ENCODE measurements at regions not wholly inside any gene's neighbourhood (a gene's known extent, or its start where the extent isn't known, plus 50 kb on each side); places are given as distances from the start of the nearest gene placed in this dataset.
"Not testable (repeated sequence)": the region's sequence is repeated elsewhere in the genome, so short reads cannot be mapped to it uniquely, and the experiment has no call there.

DNA sequence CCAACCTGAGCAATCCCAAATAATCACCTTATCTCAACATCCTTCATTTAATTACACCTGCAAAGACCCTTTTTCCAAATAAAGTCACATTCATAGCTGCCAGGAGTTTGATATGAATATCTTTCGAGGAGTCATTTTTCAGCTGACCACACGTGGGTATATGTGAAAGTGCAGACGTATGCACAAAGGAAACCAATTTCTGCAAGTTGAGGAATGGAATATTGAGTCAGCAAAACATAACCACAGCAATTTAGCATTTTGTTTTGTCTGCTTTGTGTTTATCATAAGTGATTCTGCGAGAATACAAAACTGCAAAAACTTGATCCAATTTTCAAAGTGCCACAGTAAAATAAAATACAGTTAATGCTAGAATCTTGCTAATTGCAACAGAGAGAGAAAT is 295.9 kb downstream of the SUCLA2 start:
- H3K36me3 ChIP-seq (ENCODE audit: control insufficient read depth, insufficient read depth, low read length) = no peaks in the 10 kb centered on the region
- no peak overlapping the region for H3K9ac ChIP-seq (ENCODE audit: low read depth, low read length)
- no peak overlapping the region for H3K4me3 ChIP-seq (ENCODE audit: low read depth, low read length)
- H3K27me3 ChIP-seq (ENCODE audit: control insufficient read depth, insufficient read depth, low read length) = no peaks in the 10 kb centered on the region
- no peaks in the 10 kb centered on the region for H3K9me3 ChIP-seq (ENCODE audit: control insufficient read depth, insufficient read depth, low read length)
- H3K27ac ChIP-seq (ENCODE audit: low read depth, low read length) = no peak overlapping the region
- H3K4me1 ChIP-seq (ENCODE audit: control insufficient read depth, insufficient read depth, low read length) = no peaks in the 10 kb centered on the region

DNA sequence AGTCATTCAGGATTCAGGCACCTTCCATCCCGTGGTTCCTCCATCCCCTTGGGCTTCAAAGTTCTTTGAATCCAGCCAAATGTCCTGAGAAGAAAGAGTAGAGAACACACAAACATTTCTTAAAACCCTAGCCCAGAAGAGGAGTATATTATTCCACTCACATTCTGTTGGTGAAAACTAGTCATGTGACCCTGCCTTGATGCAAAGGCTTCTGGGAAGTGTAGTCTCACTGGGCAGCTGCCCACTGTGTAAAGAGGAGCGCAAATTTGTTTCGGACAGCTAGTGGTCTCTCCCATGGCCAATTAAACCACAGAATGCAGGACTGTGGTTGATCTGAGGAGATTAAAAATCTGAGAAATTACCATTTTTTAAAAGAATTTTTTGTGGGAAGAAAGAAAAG is 304.4 kb downstream of the SUCLA2 start:
- Histone ChIP-seq H3K4me1 (ENCODE audit: control insufficient read depth, insufficient read depth, low read length) (no peaks in the 10 kb centered on the region), H3K4me3 (ENCODE audit: low read depth, low read length) (no peak overlapping the region), H3K9me3 (ENCODE audit: control insufficient read depth, insufficient read depth, low read length) (no peaks in the 10 kb centered on the region), H3K27me3 (ENCODE audit: control insufficient read depth, insufficient read depth, low read length) (no peaks in the 10 kb centered on the region), H3K9ac (ENCODE audit: low read depth, low read length) (no peak overlapping the region), H3K27ac (ENCODE audit: low read depth, low read length) (no peak overlapping the region), H3K36me3 (ENCODE audit: control insufficient read depth, insufficient read depth, low read length) (no peaks in the 10 kb centered on the region)

GRCh38 chr13:47687577-47687976 is 313.5 kb downstream of the SUCLA2 start:
- no peak overlapping the region for H3K4me3 ChIP-seq (ENCODE audit: low read depth, low read length)
- no peaks in the 10 kb centered on the region for H3K36me3 ChIP-seq (ENCODE audit: control insufficient read depth, insufficient read depth, low read length)
- no peaks in the 10 kb centered on the region for H3K9me3 ChIP-seq (ENCODE audit: control insufficient read depth, insufficient read depth, low read length)
- H3K9ac ChIP-seq (ENCODE audit: low read depth, low read length) = no peak overlapping the region
- no peaks in the 10 kb centered on the region for H3K27me3 ChIP-seq (ENCODE audit: control insufficient read depth, insufficient read depth, low read length)
- H3K4me1 ChIP-seq (ENCODE audit: control insufficient read depth, insufficient read depth, low read length) = no peaks in the 10 kb centered on the region
- no peak overlapping the region for H3K27ac ChIP-seq (ENCODE audit: low read depth, low read length)

GRCh38 chr13:47685156-47685555 is 315.9 kb downstream of the SUCLA2 start:
- H3K9ac ChIP-seq (ENCODE audit: low read depth, low read length); H3K9me3 ChIP-seq (ENCODE audit: control insufficient read depth, insufficient read depth, low read length); H3K4me1 ChIP-seq (ENCODE audit: control insufficient read depth, insufficient read depth, low read length); H3K36me3 ChIP-seq (ENCODE audit: control insufficient read depth, insufficient read depth, low read length); H3K27ac ChIP-seq (ENCODE audit: low read depth, low read length); H3K27me3 ChIP-seq (ENCODE audit: control insufficient read depth, insufficient read depth, low read length); H3K4me3 ChIP-seq (ENCODE audit: low read depth, low read length): not testable (repeated sequence)

- no peaks in the 10 kb centered on the region for H3K36me3 ChIP-seq (ENCODE audit: control insufficient read depth, insufficient read depth, low read length)
- no peak overlapping the region for H3K27ac ChIP-seq (ENCODE audit: low read depth, low read length)
- H3K9me3 ChIP-seq (ENCODE audit: control insufficient read depth, insufficient read depth, low read length) = no peaks in the 10 kb centered on the region
- H3K9ac ChIP-seq (ENCODE audit: low read depth, low read length) = no peak overlapping the region
- H3K4me1 ChIP-seq (ENCODE audit: control insufficient read depth, insufficient read depth, low read length) = peaks cover under 1% of the 10 kb centered on the region; the same call in 1 of the 2 replicates
- H3K27me3 ChIP-seq (ENCODE audit: control insufficient read depth, insufficient read depth, low read length) = no peaks in the 10 kb centered on the region
- H3K4me3 ChIP-seq (ENCODE audit: low read depth, low read length) = no peak overlapping the region
Observed at GRCh38 chr13:47680748-47681147, 320.3 kb downstream of the SUCLA2 start.

DNA sequence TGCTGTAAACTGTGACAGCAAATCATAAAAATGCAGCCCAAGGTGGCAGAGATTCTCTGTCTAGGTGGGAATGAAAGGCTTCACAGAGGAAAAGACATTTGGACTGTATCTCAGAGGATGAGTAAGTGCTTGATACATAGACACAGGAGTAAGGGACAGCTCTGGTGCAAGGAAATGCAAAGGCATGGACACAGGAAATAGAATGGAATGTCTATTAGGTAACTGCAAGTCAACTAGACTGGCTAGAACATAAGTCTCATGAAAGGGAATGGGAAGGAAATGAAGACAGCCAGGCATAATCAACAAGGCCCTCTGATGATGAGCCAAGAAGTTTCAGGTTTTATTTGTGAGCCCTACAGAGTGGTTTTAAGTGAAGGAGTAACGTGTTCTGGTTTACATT is 321.7 kb downstream of the SUCLA2 start:
- Histone ChIP-seq H3K36me3 (ENCODE audit: control insufficient read depth, insufficient read depth, low read length) (no peaks in the 10 kb centered on the region), H3K9ac (ENCODE audit: low read depth, low read length) (no peak overlapping the region), H3K4me3 (ENCODE audit: low read depth, low read length) (no peak overlapping the region), H3K27me3 (ENCODE audit: control insufficient read depth, insufficient read depth, low read length) (no peaks in the 10 kb centered on the region), H3K27ac (ENCODE audit: low read depth, low read length) (no peak overlapping the region), H3K4me1 (ENCODE audit: control insufficient read depth, insufficient read depth, low read length) (peaks cover 7% of the 10 kb centered on the region; the same call in 1 of the 2 replicates), H3K9me3 (ENCODE audit: control insufficient read depth, insufficient read depth, low read length) (no peaks in the 10 kb centered on the region)

DNA sequence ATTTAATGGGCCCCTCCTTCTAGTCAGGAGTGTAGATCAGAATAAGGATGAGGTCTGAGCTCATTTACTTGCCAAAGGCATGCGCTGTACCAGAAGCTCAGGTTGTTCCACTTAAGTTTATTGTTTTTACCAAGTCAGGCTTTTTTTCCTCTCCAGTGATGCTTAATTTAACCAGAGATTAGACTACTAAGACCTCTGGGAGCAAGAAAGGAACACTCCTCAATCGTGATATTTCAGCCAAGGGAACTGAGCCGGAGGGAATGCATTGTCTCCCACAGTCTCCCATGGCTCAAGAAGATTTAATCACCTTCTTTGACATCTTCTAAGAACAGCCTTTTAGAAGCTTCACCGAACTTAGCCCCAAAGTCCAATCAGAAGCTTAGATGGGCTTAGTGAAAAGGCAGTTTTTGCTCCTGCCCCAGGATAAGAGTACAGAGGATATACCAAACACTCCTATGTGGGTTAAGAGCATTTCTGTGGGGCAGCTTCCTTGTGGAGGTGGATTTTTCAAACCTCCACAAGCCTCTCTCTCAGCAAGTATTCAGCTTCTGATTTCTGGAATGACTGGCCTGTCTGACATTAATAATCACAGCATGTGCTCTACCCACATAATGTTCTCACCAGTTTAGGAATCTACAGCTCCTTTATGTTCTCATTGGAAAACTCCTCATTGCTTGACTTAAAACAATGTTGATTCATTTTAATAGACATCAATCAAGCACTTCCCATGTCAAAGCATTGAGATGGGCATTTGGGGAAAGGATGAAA is 322.7 kb downstream of the SUCLA2 start:
- H3K9me3 ChIP-seq (ENCODE audit: control insufficient read depth, insufficient read depth, low read length) = no peaks in the 10 kb centered on the region
- no peak overlapping the region for H3K27ac ChIP-seq (ENCODE audit: low read depth, low read length)
- H3K4me1 ChIP-seq (ENCODE audit: control insufficient read depth, insufficient read depth, low read length) = peaks cover 7% of the 10 kb centered on the region; the same call in 1 of the 2 replicates
- no peak overlapping the region for H3K4me3 ChIP-seq (ENCODE audit: low read depth, low read length)
- no peaks in the 10 kb centered on the region for H3K27me3 ChIP-seq (ENCODE audit: control insufficient read depth, insufficient read depth, low read length)
- H3K9ac ChIP-seq (ENCODE audit: low read depth, low read length) = no peak overlapping the region
- no peaks in the 10 kb centered on the region for H3K36me3 ChIP-seq (ENCODE audit: control insufficient read depth, insufficient read depth, low read length)

GRCh38 chr13:47675871-47676270 is 325.2 kb downstream of the SUCLA2 start:
- Histone ChIP-seq H3K4me3 (ENCODE audit: low read depth, low read length) (no peak overlapping the region), H3K4me1 (ENCODE audit: control insufficient read depth, insufficient read depth, low read length) (peaks cover 7% of the 10 kb centered on the region; the same call in 1 of the 2 replicates), H3K9ac (ENCODE audit: low read depth, low read length) (no peak overlapping the region), H3K27ac (ENCODE audit: low read depth, low read length) (no peak overlapping the region), H3K27me3 (ENCODE audit: control insufficient read depth, insufficient read depth, low read length) (no peaks in the 10 kb centered on the region), H3K9me3 (ENCODE audit: control insufficient read depth, insufficient read depth, low read length) (no peaks in the 10 kb centered on the region), H3K36me3 (ENCODE audit: control insufficient read depth, insufficient read depth, low read length) (no peaks in the 10 kb centered on the region)

DNA sequence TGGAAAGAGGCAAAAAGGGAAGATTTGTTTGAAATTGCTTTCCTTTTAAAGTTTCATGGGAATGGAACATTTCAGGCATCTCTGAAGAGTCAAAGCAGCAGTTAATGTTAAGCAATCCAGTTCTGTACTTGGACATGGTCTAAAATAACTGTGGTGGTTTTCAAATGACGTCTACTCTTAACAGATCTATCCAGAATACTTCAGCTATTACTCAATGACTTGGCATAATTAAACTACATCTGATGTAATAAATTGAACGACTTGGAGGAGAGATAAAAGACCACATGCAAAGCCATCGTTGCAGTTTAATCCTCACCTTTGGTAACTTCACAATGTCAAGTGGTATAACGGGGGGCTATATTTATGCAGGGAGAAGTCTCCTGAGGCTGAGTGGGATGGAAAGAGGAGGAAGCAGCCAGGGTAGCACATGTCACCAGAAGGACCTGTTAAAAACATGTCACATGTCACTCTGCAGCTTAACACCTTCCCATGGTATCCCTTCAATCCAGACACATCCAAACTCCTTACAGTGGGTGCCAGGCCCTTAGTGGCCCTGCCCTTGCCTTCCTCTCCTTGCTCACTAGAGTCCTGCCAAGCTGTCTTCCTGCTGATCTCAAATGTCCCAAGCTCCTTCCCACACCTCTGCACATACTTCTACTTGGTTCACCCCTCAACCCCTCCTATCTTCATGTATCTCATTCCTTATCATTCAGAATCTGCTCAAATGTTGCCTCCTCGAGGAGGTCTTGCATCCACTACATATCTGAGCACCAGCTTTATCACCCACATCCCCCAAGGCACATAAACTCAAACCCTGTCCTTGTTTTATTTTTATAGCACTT is 327.8 kb downstream of the SUCLA2 start:
- Histone ChIP-seq H3K27ac (ENCODE audit: low read depth, low read length) (no peak overlapping the region), H3K9me3 (ENCODE audit: control insufficient read depth, insufficient read depth, low read length) (no peaks in the 10 kb centered on the region), H3K9ac (ENCODE audit: low read depth, low read length) (no peak overlapping the region), H3K27me3 (ENCODE audit: control insufficient read depth, insufficient read depth, low read length) (no peaks in the 10 kb centered on the region), H3K4me3 (ENCODE audit: low read depth, low read length) (no peak overlapping the region), H3K4me1 (ENCODE audit: control insufficient read depth, insufficient read depth, low read length) (peaks cover 7% of the 10 kb centered on the region; the same call in 1 of the 2 replicates), H3K36me3 (ENCODE audit: control insufficient read depth, insufficient read depth, low read length) (no peaks in the 10 kb centered on the region)

DNA sequence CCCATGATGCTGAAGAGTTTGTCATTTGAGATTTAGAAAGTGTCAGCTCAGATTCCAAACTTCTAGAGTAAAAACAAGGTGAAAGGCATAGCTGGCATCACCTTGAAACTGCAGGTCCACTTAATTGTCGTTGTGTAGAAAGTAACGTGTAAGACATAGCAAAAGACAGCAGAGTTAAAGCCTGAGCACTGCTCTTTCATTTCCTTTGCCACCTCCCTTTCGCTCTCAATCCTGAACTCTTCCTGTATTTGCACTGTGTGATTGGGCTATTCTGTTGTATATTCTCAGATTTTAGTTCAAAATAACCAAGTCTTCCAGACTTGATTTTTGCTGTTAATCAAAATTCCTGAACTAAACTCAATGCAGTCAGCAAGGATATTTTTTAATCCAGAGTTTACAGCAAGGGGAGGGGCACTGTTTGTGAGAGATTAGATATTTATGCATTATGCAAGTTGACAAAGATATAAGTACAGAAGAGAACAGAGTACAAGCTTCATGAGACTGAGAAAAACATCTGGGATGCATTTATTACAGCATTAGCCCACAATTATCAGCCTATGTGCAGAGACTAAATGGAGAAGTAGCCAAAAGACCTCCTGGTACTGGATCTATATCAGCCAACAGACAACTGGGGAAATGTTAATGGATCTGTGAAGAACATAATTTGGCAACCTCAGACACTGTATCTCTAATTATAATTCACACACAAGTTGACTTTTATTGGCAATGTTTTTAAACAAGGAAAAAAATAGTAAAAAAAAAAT is 328.6 kb downstream of the SUCLA2 start:
- Histone ChIP-seq H3K4me3 (ENCODE audit: low read depth, low read length) (no peak overlapping the region), H3K27ac (ENCODE audit: low read depth, low read length) (no peak overlapping the region), H3K9ac (ENCODE audit: low read depth, low read length) (no peak overlapping the region)

More for the DNA sequence above, 328.6 kb downstream of the SUCLA2 start:
- no peaks in the 10 kb centered on the region for H3K27me3 ChIP-seq (ENCODE audit: control insufficient read depth, insufficient read depth, low read length)
- H3K4me1 ChIP-seq (ENCODE audit: control insufficient read depth, insufficient read depth, low read length) = peaks cover 7% of the 10 kb centered on the region; the same call in 1 of the 2 replicates
- no peaks in the 10 kb centered on the region for H3K9me3 ChIP-seq (ENCODE audit: control insufficient read depth, insufficient read depth, low read length)
- no peaks in the 10 kb centered on the region for H3K36me3 ChIP-seq (ENCODE audit: control insufficient read depth, insufficient read depth, low read length)
